NK-92 treated with Interleukin-12 subunit alpha and Interleukin-12 subunit beta, amount 100 ng/mL, for 24 hours (cell line): ENCODE measurements at regions not wholly inside any gene's neighbourhood (a gene's known extent, or its start where the extent isn't known, plus 50 kb on each side); places are given as distances from the start of the nearest gene placed in this dataset.

ENCODE experiments used
- DNase-seq: peaks from one replicate; lab custom pipeline; 2025; lab: John Stamatoyannopoulos, UW

GRCh38 chr4:117326091-117326490 lies 240.7 kb upstream of the TRAM1L1 start:
- no peak for DNase-seq

- DNase-seq: no peak
Measured at GRCh38 chr4:117327491-117327890, 242.1 kb upstream of the TRAM1L1 start.

- no peak for DNase-seq
Measured at GRCh38 chr4:117328333-117328732, 243.0 kb upstream of the TRAM1L1 start.

- DNase-seq: no peak
Measured at GRCh38 chr4:117331817-117332216, 246.4 kb upstream of the TRAM1L1 start.

GRCh38 chr4:117334451-117335188 lies 249.2 kb upstream of the TRAM1L1 start:
- DNase-seq: no peak

- DNase-seq: no peak
Measured at GRCh38 chr4:117357437-117357836, 272.1 kb upstream of the TRAM1L1 start.

- DNase-seq: no peak
Measured at GRCh38 chr4:117357866-117358265, 272.5 kb upstream of the TRAM1L1 start.

GRCh38 chr4:117370944-117371668 lies 285.7 kb upstream of the TRAM1L1 start:
- DNase-seq: no peak

- no peak for DNase-seq
Measured at GRCh38 chr4:117375101-117375500, 289.7 kb upstream of the TRAM1L1 start.

GRCh38 chr4:117376692-117377091 lies 291.3 kb upstream of the TRAM1L1 start:
- no peak for DNase-seq

GRCh38 chr4:117378942-117379341 lies 293.6 kb upstream of the TRAM1L1 start:
- DNase-seq: no peak

GRCh38 chr4:117383468-117383867 lies 298.1 kb upstream of the TRAM1L1 start:
- no peak for DNase-seq

GRCh38 chr4:117385526-117385925 lies 300.1 kb upstream of the TRAM1L1 start:
- no peak for DNase-seq

- DNase-seq: no peak
Measured at GRCh38 chr4:117387072-117387471, 301.7 kb upstream of the TRAM1L1 start.

GRCh38 chr4:117400039-117400835 lies 314.9 kb upstream of the TRAM1L1 start:
- DNase-seq: no peak

GRCh38 chr4:117412661-117413060 lies 327.3 kb upstream of the TRAM1L1 start:
- DNase-seq: no peak

GRCh38 chr4:117417856-117418255 lies 332.5 kb upstream of the TRAM1L1 start:
- no peak for DNase-seq

GRCh38 chr4:117420948-117421347 lies 335.6 kb upstream of the TRAM1L1 start:
- DNase-seq: no peak

- no peak for DNase-seq
Measured at GRCh38 chr4:117421706-117422105, 336.3 kb upstream of the TRAM1L1 start.

- no peak for DNase-seq
Measured at GRCh38 chr4:117422297-117422696, 336.9 kb upstream of the TRAM1L1 start.

- DNase-seq: no peak
Measured at GRCh38 chr4:117425636-117426035, 340.3 kb upstream of the TRAM1L1 start.

GRCh38 chr4:117428536-117428935 lies 343.2 kb upstream of the TRAM1L1 start:
- DNase-seq: no peak

GRCh38 chr4:117429061-117429460 lies 343.7 kb upstream of the TRAM1L1 start:
- no peak for DNase-seq
